Suprapubic skin (tissue), 4 donors: ENCODE measurements at regions not wholly inside any gene's neighbourhood (a gene's known extent, or its start where the extent isn't known, plus 50 kb on each side); places are given as distances from the start of the nearest gene placed in this dataset.
"Not testable (repeated sequence)": the region's sequence is repeated elsewhere in the genome, so short reads cannot be mapped to it uniquely, and the experiment has no call there.

Source experiments
- DNase-seq, 2 donors: peaks; one replicate each; pipeline ENCODE4 v3.0.0-alpha.2; 2019; ENCODE audit warnings: low spot score in 2 of 2
- H3K27ac ChIP-seq: fragments of 200-600 bp; sonication (generic); one replicate; pipeline ENCODE4 v1.5.1; 2019
- H3K27me3 ChIP-seq: fragments of 200-600 bp; sonication (generic); one replicate; pipeline ENCODE4 v1.5.1; 2019
- H3K36me3 ChIP-seq: fragments of 200-600 bp; sonication (generic); one replicate; pipeline ENCODE4 v1.5.1; 2019
- H3K4me1 ChIP-seq: fragments of 200-600 bp; sonication (generic); one replicate; pipeline ENCODE4 v1.5.1; 2019
- H3K4me3 ChIP-seq: fragments of 200-600 bp; sonication (generic); one replicate; pipeline ENCODE4 v1.5.1; 2019; ENCODE audit warnings: mild to moderate bottlenecking
- H3K9me3 ChIP-seq: fragments of 200-600 bp; sonication (generic); one replicate; pipeline ENCODE4 v1.5.1; 2019
- EP300 ChIP-seq: sonication (generic); formaldehyde crosslinking; IDR thresholded peaks from one replicate; pipeline ENCODE4 v1.6.1; 2017; ENCODE audit warnings: antibody characterized with exemption
- POLR2A ChIP-seq, 2 donors: fragments of 450-650 bp; IDR thresholded peaks; one replicate each; pipeline ENCODE4 v1.6.1; 2017; ENCODE audit warnings: antibody characterized with exemption in 2 of 2, mild to moderate bottlenecking in 2 of 2, moderate library complexity in 2 of 2
- POLR2AphosphoS5 ChIP-seq, 3 donors: sonication (generic); formaldehyde crosslinking; IDR thresholded peaks; one replicate each; pipeline ENCODE4 v1.6.1; 2017; ENCODE audit warnings: antibody characterized with exemption in 3 of 3
- WGBS: methylation state at CpG from one replicate; pipeline ENCODE4 v1.1.5; 2018; 5-methylcytosine and 5-hydroxymethylcytosine counted together
- TF ChIP-seq, protein P1 (sequence below), 2 donors: fragments of 200-600 bp in 1 of 2; fragments of 450-650 bp in 1 of 2; sonication (generic) in 1 of 2; IDR thresholded peaks; one replicate each; pipeline ENCODE4 v1.5.1; 2016 to 2019; ENCODE audit warnings: antibody characterized with exemption in 2 of 2, mild to moderate bottlenecking in 1 of 2, moderate library complexity in 1 of 2

DNA sequence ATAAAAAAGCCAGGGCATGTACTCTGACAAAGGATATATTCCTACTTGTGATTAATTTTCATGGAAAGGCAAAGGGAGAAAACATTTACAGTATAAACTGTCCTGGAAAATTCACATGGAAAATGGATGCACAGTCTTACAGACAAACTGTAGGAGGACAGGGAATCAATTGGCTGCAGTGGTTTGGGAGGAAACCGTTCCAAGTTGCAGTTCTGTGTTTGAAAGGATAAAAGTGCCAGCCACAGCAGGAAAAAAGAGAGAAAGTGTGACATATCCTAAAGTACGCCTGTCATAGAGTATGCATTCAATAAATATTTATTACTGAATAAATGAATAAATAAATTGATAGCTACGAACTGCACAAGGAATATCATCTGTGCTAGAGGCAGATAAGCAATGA lies 462.9 kb downstream of the RAB38 start:
- WGBS: 50% methylated on average over 3 of the region's 3 CpGs
- H3K27ac ChIP-seq: no peak overlapping the region
- DNase-seq: no peak
- no peaks in the 10 kb centered on the region for H3K36me3 ChIP-seq
- no peaks in the 10 kb centered on the region for H3K4me1 ChIP-seq
- H3K9me3 ChIP-seq: no peaks in the 10 kb centered on the region
- TF ChIP-seq POLR2AphosphoS5 (IDR thresholded peaks at IDR 0.05): no peak
- TF ChIP-seq EP300: no peak
- no peaks in the 10 kb centered on the region for H3K27me3 ChIP-seq
- no peak overlapping the region for H3K4me3 ChIP-seq

DNA sequence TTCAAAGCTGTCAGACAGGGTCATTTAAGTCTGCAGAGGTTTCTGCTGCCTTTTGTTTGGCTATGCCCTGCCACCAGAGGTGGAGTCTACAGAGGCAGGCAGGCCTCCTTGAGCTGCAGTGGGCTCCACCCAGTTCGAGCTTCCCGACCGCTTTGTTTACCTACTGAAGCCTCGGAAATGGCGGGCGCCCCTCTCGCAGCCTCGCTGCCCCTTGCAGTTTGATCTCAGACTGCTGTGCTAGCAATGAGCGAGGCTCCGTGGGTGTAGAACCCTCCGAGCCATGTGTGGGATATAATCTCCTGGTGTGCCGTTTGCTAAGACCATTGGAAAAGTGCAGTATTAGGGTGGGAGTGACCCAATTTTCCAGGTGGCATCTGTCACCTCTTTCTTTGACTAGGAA lies 471.7 kb downstream of the RAB38 start:
- H3K36me3 ChIP-seq, H3K4me1 ChIP-seq, H3K9me3 ChIP-seq, H3K4me3 ChIP-seq, H3K27me3 ChIP-seq, DNase-seq, H3K27ac ChIP-seq: not testable (repeated sequence)
- WGBS: 91% methylated on average over 12 of the region's 12 CpGs

DNA sequence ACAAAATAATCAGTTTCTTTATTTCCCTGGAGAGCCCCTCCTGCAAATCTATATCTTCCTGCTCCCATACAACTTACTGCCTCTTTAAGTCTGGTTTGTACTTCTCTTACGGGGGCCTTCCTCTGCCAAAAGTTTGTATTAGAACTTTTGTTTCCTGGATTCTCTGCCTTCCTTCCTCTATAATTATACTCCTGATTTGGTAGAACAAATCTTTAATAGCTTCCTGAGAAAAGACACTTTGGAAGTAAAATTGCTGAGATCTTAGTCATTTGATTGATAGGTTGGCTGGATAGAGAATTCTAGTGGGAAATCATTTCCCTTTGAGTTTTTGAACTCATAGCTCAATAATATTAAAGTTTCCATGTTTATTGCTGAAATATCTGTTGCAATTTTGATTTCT lies 499.2 kb downstream of the RAB38 start:
- H3K27ac ChIP-seq: no peak overlapping the region
- H3K4me1 ChIP-seq: no peaks in the 10 kb centered on the region
- TF ChIP-seq EP300: no peak
- TF ChIP-seq POLR2A (IDR thresholded peaks at IDR 0.05): no peak
- TF ChIP-seq POLR2AphosphoS5 (IDR thresholded peaks at IDR 0.05): no peak
- TF ChIP-seq, protein P1, sequence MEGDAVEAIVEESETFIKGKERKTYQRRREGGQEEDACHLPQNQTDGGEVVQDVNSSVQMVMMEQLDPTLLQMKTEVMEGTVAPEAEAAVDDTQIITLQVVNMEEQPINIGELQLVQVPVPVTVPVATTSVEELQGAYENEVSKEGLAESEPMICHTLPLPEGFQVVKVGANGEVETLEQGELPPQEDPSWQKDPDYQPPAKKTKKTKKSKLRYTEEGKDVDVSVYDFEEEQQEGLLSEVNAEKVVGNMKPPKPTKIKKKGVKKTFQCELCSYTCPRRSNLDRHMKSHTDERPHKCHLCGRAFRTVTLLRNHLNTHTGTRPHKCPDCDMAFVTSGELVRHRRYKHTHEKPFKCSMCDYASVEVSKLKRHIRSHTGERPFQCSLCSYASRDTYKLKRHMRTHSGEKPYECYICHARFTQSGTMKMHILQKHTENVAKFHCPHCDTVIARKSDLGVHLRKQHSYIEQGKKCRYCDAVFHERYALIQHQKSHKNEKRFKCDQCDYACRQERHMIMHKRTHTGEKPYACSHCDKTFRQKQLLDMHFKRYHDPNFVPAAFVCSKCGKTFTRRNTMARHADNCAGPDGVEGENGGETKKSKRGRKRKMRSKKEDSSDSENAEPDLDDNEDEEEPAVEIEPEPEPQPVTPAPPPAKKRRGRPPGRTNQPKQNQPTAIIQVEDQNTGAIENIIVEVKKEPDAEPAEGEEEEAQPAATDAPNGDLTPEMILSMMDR (IDR thresholded peaks at IDR 0.05): no peak
- H3K27me3 ChIP-seq: no peaks in the 10 kb centered on the region
- WGBS: 66% methylated on average over 1 of the region's 1 CpG
- H3K36me3 ChIP-seq: no peaks in the 10 kb centered on the region
- H3K9me3 ChIP-seq: no peaks in the 10 kb centered on the region
- no peak for DNase-seq
- H3K4me3 ChIP-seq: no peak overlapping the region

DNA sequence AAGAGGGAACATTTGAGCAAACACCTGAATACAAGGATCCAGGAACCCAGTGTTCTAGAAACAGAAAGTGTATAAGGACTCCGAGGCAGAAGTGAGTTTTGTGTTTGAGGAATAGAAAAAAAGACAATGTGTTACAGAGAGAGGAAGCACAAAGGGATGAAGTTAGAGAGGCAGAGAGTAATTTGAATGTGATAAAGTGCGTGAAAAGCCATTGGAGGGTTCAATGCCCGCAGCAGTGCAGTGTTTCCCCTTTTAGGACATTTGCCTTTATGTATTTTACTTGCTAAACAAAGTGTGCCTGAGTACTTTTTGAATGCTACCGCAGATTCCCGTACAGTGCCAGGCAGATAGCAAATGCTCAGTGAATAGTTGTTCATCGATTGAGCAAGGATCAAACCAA lies 508.5 kb downstream of the RAB38 start:
- Histone ChIP-seq H3K27me3 (no peaks in the 10 kb centered on the region), H3K36me3 (no peaks in the 10 kb centered on the region), H3K4me3 (no peak overlapping the region), H3K9me3 (no peaks in the 10 kb centered on the region), H3K27ac (no peak overlapping the region), H3K4me1 (no peaks in the 10 kb centered on the region)
- DNase-seq: no peak
- no peak for TF ChIP-seq POLR2AphosphoS5 (IDR thresholded peaks at IDR 0.05)
- TF ChIP-seq EP300: no peak
- TF ChIP-seq, protein P1 (IDR thresholded peaks at IDR 0.05): no peak
- TF ChIP-seq POLR2A (IDR thresholded peaks at IDR 0.05): no peak
- WGBS: 88% methylated on average over 6 of the region's 6 CpGs

DNA sequence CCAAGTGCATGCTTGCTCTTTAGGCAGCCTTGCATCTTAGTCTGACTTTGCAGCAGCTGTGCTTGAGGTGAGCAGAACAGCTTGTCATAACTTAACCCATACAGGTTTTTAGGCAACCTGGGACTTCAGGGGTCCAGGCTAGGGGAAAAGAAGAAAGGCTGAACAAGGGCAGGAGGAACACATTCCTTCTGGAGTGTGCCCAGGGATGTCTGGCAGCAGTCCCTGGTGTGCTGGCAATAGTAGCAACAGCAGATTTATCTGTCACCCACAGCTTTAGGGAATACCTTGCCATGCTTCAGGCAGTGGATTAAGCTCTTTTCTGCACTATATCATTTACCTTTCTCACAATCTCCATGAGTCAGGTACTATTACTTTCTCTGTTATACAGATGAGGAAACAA lies 513.0 kb downstream of the RAB38 start:
- H3K4me3 ChIP-seq: no peak overlapping the region
- no peak overlapping the region for H3K27ac ChIP-seq
- TF ChIP-seq, protein P1 (IDR thresholded peaks at IDR 0.05): no peak
- no peak for TF ChIP-seq POLR2AphosphoS5 (IDR thresholded peaks at IDR 0.05)
- no peak for TF ChIP-seq POLR2A (IDR thresholded peaks at IDR 0.05)
- no peak for TF ChIP-seq EP300
- no peaks in the 10 kb centered on the region for H3K4me1 ChIP-seq
- no peaks in the 10 kb centered on the region for H3K9me3 ChIP-seq
- no peaks in the 10 kb centered on the region for H3K36me3 ChIP-seq
- DNase-seq: no peak
- H3K27me3 ChIP-seq: no peaks in the 10 kb centered on the region

DNA sequence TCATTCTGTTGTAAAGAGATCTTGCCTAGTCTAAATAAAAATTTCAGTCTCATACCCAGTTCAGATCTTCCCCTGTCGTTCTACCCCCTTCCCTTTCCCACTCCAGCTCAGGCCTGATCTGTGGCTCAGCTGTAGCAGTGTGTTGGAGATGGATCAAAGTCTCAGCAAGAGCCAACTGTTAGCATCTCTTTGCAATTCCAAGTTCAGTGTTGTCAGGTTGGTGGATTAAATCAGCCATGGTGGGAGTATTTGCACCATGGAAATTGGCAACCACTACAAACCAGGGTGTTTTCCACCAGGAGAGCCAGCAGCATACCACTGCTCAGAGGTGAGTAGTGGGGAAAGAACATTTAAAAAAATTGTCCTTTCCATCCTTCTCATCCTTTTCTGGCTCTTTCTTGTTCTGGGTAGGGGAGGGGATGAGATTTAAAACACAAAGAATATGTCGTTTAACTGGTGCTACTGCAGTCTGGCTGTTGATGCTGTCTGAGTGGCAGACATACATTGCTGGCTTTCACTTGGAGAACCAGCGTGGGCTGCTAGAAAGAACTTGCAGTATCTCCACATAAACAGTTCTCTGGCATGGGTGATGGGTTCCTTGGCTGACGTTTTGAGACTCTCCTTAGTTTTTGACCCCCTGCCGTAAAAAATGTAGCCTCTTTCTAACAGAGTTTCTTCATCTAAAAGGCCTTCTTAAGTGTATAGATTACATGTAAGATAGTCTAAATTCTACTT lies 514.1 kb downstream of the RAB38 start:
- H3K27ac ChIP-seq: no peak overlapping the region
- WGBS: 55% methylated on average over 5 of the region's 5 CpGs
- H3K36me3 ChIP-seq: no peaks in the 10 kb centered on the region
- H3K27me3 ChIP-seq: no peaks in the 10 kb centered on the region
- no peaks in the 10 kb centered on the region for H3K4me1 ChIP-seq
- TF ChIP-seq EP300 (no peak), POLR2AphosphoS5 (IDR thresholded peaks at IDR 0.05) (no peak), POLR2A (IDR thresholded peaks at IDR 0.05) (no peak)
- TF ChIP-seq, protein P1 (IDR thresholded peaks at IDR 0.05): no peak
- no peaks in the 10 kb centered on the region for H3K9me3 ChIP-seq
- no peak for DNase-seq
- no peak overlapping the region for H3K4me3 ChIP-seq
